H9 (cell line): ENCODE measurements at regions not wholly inside any gene's neighbourhood (a gene's known extent, or its start where the extent isn't known, plus 50 kb on each side); places are given as distances from the start of the nearest gene placed in this dataset.

Source experiments
- DNase-seq: peaks from one replicate; pipeline ENCODE4 v3.0.0-alpha.2; 2017
- H2AFZ ChIP-seq: one replicate; pipeline ENCODE4 v1.6.1; 2013; ENCODE audit warnings: mild to moderate bottlenecking, low read length, control low read depth, moderate library complexity
- H2AK5ac ChIP-seq: 2 replicates; pipeline ENCODE4 v1.6.1; 2013; ENCODE audit warnings: low read length, control low read depth, mixed read lengths; ENCODE audit not compliant: insufficient read length
- H2BK120ac ChIP-seq: one replicate; pipeline ENCODE4 v1.6.1; 2013; ENCODE audit warnings: low read depth, mild to moderate bottlenecking, low read length, control low read depth, inconsistent platforms; ENCODE audit not compliant: poor library complexity, severe bottlenecking
- H2BK12ac ChIP-seq: 2 replicates; pipeline ENCODE4 v1.6.1; 2013; ENCODE audit warnings: low read length, control low read depth, mixed read lengths, low read depth; ENCODE audit not compliant: insufficient read length
- H2BK15ac ChIP-seq: 2 replicates; pipeline ENCODE4 v1.6.1; 2013; ENCODE audit warnings: low read depth, low read length, control low read depth
- H2BK20ac ChIP-seq: one replicate; pipeline ENCODE4 v1.6.1; 2013; ENCODE audit warnings: low read depth, mild to moderate bottlenecking, low read length, control low read depth, inconsistent platforms; ENCODE audit not compliant: poor library complexity, severe bottlenecking
- H2BK5ac ChIP-seq: 2 replicates; pipeline ENCODE4 v1.6.1; 2013; ENCODE audit warnings: low read length, control low read depth, mixed read lengths; ENCODE audit not compliant: insufficient read length
- H3K14ac ChIP-seq: 2 replicates; pipeline ENCODE4 v1.6.1; 2013; ENCODE audit warnings: low read length, control low read depth; ENCODE audit not compliant: insufficient read depth
- H3K18ac ChIP-seq: 2 replicates; pipeline ENCODE4 v1.6.1; 2013; ENCODE audit warnings: low read depth, mild to moderate bottlenecking, mixed read lengths, low read length, control low read depth; ENCODE audit not compliant: insufficient read length
- H3K23ac ChIP-seq: 2 replicates; pipeline ENCODE4 v1.6.1; 2013; ENCODE audit warnings: low read length, control low read depth, mixed read lengths, low read depth; ENCODE audit not compliant: insufficient read length
- H3K23me2 ChIP-seq: 2 replicates; pipeline ENCODE4 v1.6.1; 2013; ENCODE audit warnings: low read depth, mild to moderate bottlenecking, mixed read lengths, low read length, control low read depth; ENCODE audit not compliant: insufficient read length, poor library complexity, severe bottlenecking
- H3K27ac ChIP-seq: 2 replicates; pipeline ENCODE4 v1.5.1; 2013; ENCODE audit warnings: low read length, control low read depth, mixed read lengths, low read depth; ENCODE audit not compliant: insufficient read length
- H3K27me3 ChIP-seq: 2 replicates; pipeline ENCODE4 v1.6.1; 2013; ENCODE audit warnings: low read length, control low read depth, inconsistent platforms; ENCODE audit not compliant: insufficient read depth
- H3K4ac ChIP-seq: 2 replicates; pipeline ENCODE4 v1.6.1; 2013; ENCODE audit warnings: low read depth, mild to moderate bottlenecking, control low read depth, inconsistent platforms, low read length, moderate library complexity
- H3K4me1 ChIP-seq: 2 replicates; pipeline ENCODE4 v1.6.1; 2013; ENCODE audit warnings: low read length, control low read depth, inconsistent platforms; ENCODE audit not compliant: insufficient read depth
- H3K4me2 ChIP-seq: 2 replicates; pipeline ENCODE4 v1.6.1; 2013; ENCODE audit warnings: low read length, control low read depth, mixed read lengths; ENCODE audit not compliant: insufficient read length, insufficient read depth
- H3K56ac ChIP-seq: 2 replicates; pipeline ENCODE4 v1.6.1; 2013; ENCODE audit warnings: low read depth, mild to moderate bottlenecking, mixed read lengths, low read length, control low read depth; ENCODE audit not compliant: insufficient read length
- H3K79me1 ChIP-seq: 2 replicates; pipeline ENCODE4 v1.6.1; 2013; ENCODE audit warnings: low read depth, mild to moderate bottlenecking, moderate library complexity, low read length, control low read depth, inconsistent platforms; ENCODE audit not compliant: insufficient read depth, poor library complexity, severe bottlenecking
- H3K79me2 ChIP-seq: 2 replicates; pipeline ENCODE4 v1.6.1; 2013; ENCODE audit warnings: low read length, control low read depth, inconsistent platforms; ENCODE audit not compliant: insufficient read depth
- H3K9ac ChIP-seq: 2 replicates; pipeline ENCODE4 v1.6.1; 2013; ENCODE audit warnings: low read length, control low read depth, mixed read lengths; ENCODE audit not compliant: insufficient read length; ENCODE audit errors: extremely low read depth
- H3K9me3 ChIP-seq: one replicate; pipeline ENCODE4 v1.6.1; 2013; ENCODE audit warnings: low read depth, low read length, inconsistent platforms; ENCODE audit not compliant: control insufficient read depth
- H3T11ph ChIP-seq: one replicate; pipeline ENCODE4 v1.6.1; 2013; ENCODE audit warnings: mild to moderate bottlenecking, low read length, control low read depth, inconsistent platforms
- H4K20me1 ChIP-seq: one replicate; pipeline ENCODE4 v1.6.1; 2013; ENCODE audit not compliant: control insufficient read depth, insufficient read length, insufficient read depth
- H4K5ac ChIP-seq: 2 replicates; pipeline ENCODE4 v1.6.1; 2013; ENCODE audit warnings: low read depth, mild to moderate bottlenecking, mixed read lengths, low read length, control low read depth; ENCODE audit not compliant: insufficient read length
- H4K8ac ChIP-seq: replicated peaks from 2 replicates; pipeline ENCODE4 v1.6.1; 2013; ENCODE audit warnings: low read length, control low read depth, mixed read lengths, low read depth; ENCODE audit not compliant: insufficient read length
- H4K91ac ChIP-seq: 2 replicates; pipeline ENCODE4 v1.6.1; 2013; ENCODE audit warnings: low read depth, mild to moderate bottlenecking, moderate library complexity, mixed read lengths, low read length, control low read depth; ENCODE audit not compliant: insufficient read length
- H3K27ac Mint-ChIP-seq, 3 experiments: 2 replicates in 2 of 3; 3 replicates in 1 of 3; pipeline ENCODE4 v1.8.0; 2020 to 2021; ENCODE audit warnings: mixed read lengths in 3 of 3, mild to moderate bottlenecking in 1 of 3, moderate library complexity in 1 of 3
- H3K27me3 Mint-ChIP-seq: 2 replicates; pipeline ENCODE4 v1.8.0; 2021; ENCODE audit warnings: low read depth, mild to moderate bottlenecking, moderate library complexity, mixed read lengths
- H3K36me3 Mint-ChIP-seq, 3 experiments: 2 replicates in 2 of 3; 3 replicates in 1 of 3; pipeline ENCODE4 v1.8.0; 2020 to 2021; ENCODE audit warnings: low read depth in 3 of 3, mixed read lengths in 3 of 3; ENCODE audit not compliant: insufficient read depth in 1 of 3
- H3K4me1 Mint-ChIP-seq, 2 experiments: 2 replicates each; pipeline ENCODE4 v1.8.0; 2020; ENCODE audit warnings: mixed read lengths in 2 of 2
- H3K4me3 Mint-ChIP-seq, 2 experiments: 2 replicates in 1 of 2; 3 replicates in 1 of 2; pipeline ENCODE4 v1.8.0; 2020 to 2021; ENCODE audit warnings: mild to moderate bottlenecking in 2 of 2, mixed read lengths in 2 of 2, moderate library complexity in 1 of 2
- H3K9me3 Mint-ChIP-seq, 2 experiments: 2 replicates in 1 of 2; 3 replicates in 1 of 2; pipeline ENCODE4 v1.8.0; 2020; ENCODE audit warnings: mild to moderate bottlenecking in 2 of 2, mixed read lengths in 2 of 2, moderate library complexity in 1 of 2
- CTCF ChIP-seq: fragments of 200-600 bp; sonication (generic); conservative IDR thresholded peaks from 3 replicates; pipeline ENCODE4 v1.8.0; 2021; ENCODE audit warnings: antibody characterized with exemption, mild to moderate bottlenecking
- WGBS: extraction: QIAGEN DNeasy Blood & Tissue Kit; methylation state at CpG from one replicate; pipeline ENCODE4 v1.1.7; 2013; ENCODE audit warnings: missing lambda C conversion rate, low lambda C conversion rate, mixed read lengths; ENCODE audit not compliant: insufficient read length; ENCODE audit errors: extremely low coverage; 5-methylcytosine and 5-hydroxymethylcytosine counted together

- Histone ChIP-seq H2BK5ac (no peak overlapping the region), H3K56ac (no peak overlapping the region), H3K14ac (no peak overlapping the region), H2AK5ac (no peak overlapping the region), H2AFZ (no peak overlapping the region), H2BK12ac (no peak overlapping the region), H3K79me2 (no peaks in the 10 kb centered on the region), H3K9ac (no peak overlapping the region), H4K8ac (no peak overlapping the region), H3K79me1 (no peaks in the 10 kb centered on the region), H3K4ac (no peak overlapping the region), H3K27me3 (no peaks in the 10 kb centered on the region), H3K4me1 (peaks cover 5% of the 10 kb centered on the region; the same call in 1 of the 2 replicates), H3K23me2 (no peaks in the 10 kb centered on the region), H3K18ac (no peak overlapping the region), H3T11ph (no peak overlapping the region), H2BK20ac (no peak overlapping the region), H4K91ac (no peak overlapping the region), H3K27ac (no peak overlapping the region), H3K23ac (no peak overlapping the region), H2BK15ac (no peak overlapping the region), H3K4me2 (no peak overlapping the region), H4K5ac (no peak overlapping the region), H3K9me3 (no peaks in the 10 kb centered on the region), H2BK120ac (no peak overlapping the region), H4K20me1 (no peaks in the 10 kb centered on the region)
- no peak for TF ChIP-seq CTCF
- DNase-seq = no peak
- no peaks in the 10 kb centered on the region for H3K9me3 Mint-ChIP-seq
- no CpG with 5 or more reads among the region's 2 CpGs for WGBS
- no peak overlapping the region for H3K4me3 Mint-ChIP-seq
- peaks cover 15 to 29% of the 10 kb centered on the region in 2 experiments for H3K4me1 Mint-ChIP-seq
- H3K36me3 Mint-ChIP-seq = no peaks in the 10 kb centered on the region; a peak in 1 of 7 replicates
- H3K27me3 Mint-ChIP-seq = no peaks in the 10 kb centered on the region
- no peak overlapping the region for H3K27ac Mint-ChIP-seq
Observed at GRCh38 chr12:75855360-75855759, 176.2 kb downstream of the PHLDA1 start.
